ENCODE measurements at regions not wholly inside any gene's neighbourhood (a gene's known extent, or its start where the extent isn't known, plus 50 kb on each side); places are given as distances from the start of the nearest gene placed in this dataset.

DNA sequence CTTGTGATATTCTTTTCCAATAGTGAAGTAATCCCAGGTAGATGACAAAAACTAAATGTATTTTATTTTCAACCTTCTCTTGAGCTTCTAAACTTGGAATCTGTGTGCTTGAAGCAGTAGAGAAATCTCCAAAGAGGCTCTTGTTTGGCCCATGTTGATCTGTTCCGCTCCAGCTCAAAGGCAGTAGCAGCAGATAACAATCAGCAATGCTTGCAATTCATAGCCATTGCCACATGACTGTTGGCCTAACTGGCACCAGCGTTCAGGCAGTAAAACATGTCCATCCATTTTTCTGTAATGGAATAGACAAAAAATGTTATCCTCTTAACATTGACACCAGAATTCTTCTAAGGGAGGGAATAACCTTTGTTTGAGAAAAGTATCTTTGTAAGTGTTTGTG lies 270.7 kb upstream of the MSX2 start:
- TF ChIP-seq, protein P1, sequence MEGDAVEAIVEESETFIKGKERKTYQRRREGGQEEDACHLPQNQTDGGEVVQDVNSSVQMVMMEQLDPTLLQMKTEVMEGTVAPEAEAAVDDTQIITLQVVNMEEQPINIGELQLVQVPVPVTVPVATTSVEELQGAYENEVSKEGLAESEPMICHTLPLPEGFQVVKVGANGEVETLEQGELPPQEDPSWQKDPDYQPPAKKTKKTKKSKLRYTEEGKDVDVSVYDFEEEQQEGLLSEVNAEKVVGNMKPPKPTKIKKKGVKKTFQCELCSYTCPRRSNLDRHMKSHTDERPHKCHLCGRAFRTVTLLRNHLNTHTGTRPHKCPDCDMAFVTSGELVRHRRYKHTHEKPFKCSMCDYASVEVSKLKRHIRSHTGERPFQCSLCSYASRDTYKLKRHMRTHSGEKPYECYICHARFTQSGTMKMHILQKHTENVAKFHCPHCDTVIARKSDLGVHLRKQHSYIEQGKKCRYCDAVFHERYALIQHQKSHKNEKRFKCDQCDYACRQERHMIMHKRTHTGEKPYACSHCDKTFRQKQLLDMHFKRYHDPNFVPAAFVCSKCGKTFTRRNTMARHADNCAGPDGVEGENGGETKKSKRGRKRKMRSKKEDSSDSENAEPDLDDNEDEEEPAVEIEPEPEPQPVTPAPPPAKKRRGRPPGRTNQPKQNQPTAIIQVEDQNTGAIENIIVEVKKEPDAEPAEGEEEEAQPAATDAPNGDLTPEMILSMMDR (IDR thresholded peaks at IDR 0.05), result no peak
- TF ChIP-seq POLR2A (IDR thresholded peaks at IDR 0.05) (no peak), EP300 (IDR thresholded peaks at IDR 0.05) (no peak)
